GM18508 (cell line): ENCODE measurements at regions not wholly inside any gene's neighbourhood (a gene's known extent, or its start where the extent isn't known, plus 50 kb on each side); places are given as distances from the start of the nearest gene placed in this dataset.
A peak's percentile ranks its signal among the peaks of the same experiment; 100 is the strongest.
"Not testable (repeated sequence)": the region's sequence is repeated elsewhere in the genome, so short reads cannot be mapped to it uniquely, and the experiment has no call there.

Experiments
- ATAC-seq: cut with Tn5 transposase; IDR thresholded peaks from one replicate; pipeline ENCODE4 v1.9.1; 2021; ENCODE audit warnings: moderate number of reproducible peaks; ENCODE audit not compliant: insufficient read depth, unreplicated experiment

DNA sequence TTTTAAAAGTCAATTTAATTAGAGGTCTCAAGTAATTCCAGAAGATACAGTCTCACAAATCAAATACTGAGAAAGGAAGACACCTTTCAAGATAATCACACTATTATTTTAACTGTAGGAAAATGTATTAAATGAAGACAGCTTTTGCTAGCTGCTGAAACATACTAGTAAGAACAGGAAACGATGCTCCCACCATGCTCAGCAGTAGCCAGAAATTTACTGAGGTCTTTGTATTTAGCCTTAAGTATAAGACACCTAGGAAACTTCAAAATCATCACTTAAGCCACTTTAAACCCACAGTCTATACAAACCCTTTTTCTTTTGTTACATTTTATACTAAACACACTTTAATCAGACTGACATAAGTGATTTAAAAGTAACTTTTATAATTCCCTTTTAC lies 72.7 kb upstream of the NPIPB12 start:
- not testable (repeated sequence) for ATAC-seq

DNA sequence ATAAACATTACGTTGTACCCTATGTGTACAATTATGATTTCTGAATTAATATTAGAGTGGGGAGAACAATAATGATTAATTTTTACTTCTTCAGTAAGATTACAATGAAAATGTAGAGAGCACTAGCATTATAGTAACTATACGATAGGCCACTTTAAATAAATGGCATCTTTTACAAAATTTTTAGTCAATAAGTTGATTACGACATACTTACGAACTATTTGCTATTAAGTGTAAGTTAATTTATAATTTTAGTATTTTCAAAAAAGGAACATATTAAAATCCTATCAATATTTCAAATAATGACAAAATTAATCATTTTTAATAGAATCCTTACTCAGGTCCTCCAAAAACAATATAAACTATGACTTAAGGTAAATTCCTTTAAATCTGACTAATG lies 75.6 kb upstream of the NPIPB12 start:
- not testable (repeated sequence) for ATAC-seq

DNA sequence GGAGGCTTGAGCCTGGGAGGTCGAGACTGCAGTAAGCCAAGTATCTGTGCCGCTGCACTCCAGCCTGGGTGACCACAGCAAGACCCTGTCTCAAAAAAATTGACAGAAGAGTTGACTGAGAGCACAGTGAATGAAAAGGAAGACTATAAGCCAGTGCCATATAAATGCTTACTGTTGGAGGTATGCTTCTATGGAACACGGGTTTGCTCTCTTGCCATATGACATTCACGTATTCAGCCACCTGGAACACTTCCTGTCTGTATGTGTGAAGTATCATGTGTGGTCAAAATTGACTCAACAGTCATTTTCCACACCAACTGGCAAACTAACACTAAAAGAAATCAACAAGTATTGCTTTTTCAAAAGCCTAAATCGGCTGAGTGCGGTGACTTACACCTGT lies 71.1 kb upstream of the SPN start:
- not testable (repeated sequence) for ATAC-seq

DNA sequence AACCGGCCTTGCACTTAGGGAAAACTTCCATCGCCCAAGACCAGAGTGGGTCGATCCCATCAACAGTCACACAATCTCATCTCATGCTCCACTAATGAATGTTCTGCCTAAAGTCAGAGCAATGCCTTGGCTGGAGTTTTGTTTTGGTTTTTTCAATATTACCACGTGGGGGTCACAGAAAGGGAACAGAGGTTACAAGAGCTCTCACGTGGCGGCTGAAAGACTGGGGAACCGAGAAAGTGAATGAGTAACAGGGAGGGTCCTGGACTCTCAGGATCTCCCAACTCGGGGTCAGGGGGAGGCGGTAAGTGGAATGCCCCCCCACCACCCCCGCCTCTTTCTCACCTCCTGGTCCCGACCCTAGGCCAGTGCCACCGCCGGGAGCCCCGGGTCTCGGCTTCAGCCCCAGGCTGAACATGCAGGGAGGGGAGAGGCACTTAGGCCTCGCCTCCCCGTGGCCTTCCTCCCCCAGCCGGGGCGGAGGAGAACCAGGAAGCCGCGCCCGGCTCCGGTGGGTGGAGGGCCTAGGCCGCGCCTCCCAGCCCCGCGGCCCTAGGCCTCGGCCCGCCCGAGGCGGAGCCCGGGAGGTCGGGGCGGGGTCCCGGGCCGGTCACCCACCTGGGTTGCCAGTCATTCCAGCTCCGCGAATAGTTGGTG lies 68.7 kb upstream of the SPN start:
- not testable (repeated sequence) for ATAC-seq

DNA sequence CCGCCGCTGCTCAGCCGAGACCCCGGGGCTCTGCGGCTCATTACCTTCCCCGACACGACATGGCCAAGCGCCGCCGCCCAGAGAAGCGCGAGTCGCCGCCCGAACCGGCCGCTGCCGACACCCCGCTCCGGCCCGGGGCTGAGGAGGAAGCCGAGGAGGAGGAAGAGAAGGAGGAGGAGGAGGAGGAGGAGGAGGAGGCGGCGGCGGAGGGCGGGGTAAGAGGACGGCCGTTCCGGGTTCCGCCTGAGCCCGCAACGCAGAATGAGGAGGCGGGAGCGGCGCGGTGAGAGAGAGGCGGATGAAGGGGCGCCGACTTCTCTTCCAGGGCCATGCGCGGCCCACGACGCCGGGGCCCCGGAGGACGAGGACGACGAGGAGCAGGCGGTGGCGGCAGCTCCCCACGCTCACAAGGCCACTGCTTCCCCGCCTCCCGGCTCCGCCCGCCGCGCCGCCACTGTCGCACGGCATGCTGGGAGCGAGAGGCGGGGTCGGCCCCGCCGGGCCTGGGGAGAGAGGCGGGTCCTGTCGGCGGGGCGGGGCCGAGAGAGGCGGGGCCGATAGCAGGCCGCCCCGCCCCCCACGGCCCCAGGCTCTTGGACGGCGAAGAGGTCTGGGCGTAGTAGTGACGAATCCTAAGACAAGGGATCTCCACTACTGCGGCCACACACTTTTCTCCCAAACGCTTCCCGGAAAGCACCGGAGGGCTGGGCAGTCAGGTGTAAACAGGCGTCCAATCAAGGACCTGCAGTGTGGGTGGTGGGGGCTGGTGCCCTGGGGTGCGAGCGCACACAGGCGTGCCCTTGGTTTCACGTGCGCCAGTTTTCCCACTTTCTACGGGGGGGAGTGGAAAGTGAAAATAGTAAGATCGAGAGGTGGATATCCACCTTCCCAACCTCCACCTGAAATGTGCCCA lies 67.9 kb upstream of the SPN start:
- not testable (repeated sequence) for ATAC-seq

DNA sequence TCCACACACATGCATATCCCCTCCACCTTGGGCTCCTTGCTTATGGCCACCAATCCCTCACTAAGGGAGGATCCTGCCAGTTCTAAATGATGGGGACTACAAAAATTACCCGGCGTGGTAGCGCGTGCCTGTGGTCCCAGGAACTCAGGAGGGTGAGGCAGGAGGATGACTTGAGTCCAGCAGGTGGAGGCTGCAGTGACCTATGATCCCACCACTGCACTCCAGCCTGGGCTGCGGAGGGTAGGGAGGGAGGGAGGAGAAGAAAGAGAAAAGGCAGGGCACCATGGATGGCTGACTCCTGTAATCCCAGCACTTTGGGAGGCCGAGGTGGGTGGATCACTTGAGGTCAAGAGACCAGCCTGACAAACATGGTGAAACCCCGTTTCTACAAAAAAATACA lies 66.0 kb upstream of the SPN start:
- ATAC-seq: not testable (repeated sequence)

DNA sequence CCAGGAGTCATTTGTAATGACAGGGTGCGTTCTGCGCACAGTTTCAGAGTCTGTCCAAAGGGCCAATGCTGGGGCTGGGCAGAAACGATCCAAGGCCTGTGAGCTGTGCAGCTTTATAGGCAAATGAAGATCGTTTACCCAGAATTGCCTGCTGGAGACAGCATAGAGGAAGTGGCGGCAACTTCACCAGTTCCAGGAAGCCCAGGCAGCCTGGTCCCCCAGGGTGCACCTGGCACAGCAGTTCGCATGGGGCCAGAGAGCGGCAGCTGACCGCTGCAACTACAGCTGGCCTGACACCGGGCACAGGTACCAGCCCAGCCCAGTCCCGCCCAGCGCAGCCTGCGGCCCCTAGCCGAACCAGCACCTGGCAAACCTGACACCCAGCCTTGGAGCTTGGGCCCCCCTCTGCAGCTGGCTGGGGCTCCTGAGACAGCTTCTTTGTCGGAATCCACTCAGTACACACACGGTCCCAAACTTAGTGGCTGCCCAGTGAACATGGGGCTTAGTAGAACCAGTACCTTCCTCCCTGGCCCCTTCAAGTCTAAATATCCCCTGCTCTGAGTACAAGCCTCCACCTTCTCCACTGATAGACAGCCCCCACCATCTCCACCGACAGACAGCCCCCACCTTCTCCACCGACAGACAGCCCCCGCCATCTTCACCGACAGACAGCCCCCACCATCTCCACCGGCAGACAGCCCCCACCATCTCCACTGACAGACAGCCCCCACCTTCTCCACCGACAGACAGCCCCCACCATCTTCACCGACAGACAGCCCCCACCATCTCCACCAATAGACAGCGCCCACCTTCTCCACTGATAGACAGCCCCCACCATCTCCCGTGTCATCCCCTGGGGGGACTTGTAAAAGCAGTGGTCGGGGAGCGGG lies 62.7 kb upstream of the SPN start:
- not testable (repeated sequence) for ATAC-seq

DNA sequence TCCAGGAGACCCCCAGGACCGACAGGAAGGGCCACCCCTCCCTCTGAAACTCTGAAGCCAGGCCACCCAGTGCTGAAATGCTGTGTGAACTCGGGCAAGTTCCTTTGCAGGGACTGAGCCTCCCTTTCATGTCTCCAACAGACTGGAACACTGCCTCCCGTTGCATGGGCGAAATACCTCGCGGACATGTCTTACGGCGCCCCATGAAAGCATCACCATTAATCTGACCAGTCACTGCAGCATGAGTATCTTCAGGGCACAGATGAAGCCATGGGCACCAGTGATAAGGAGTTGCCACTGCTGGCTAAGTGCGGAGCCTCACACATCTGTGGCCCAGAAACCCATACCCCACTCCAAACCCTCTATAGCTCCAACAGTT lies 60.8 kb upstream of the SPN start:
- ATAC-seq: not testable (repeated sequence)

DNA sequence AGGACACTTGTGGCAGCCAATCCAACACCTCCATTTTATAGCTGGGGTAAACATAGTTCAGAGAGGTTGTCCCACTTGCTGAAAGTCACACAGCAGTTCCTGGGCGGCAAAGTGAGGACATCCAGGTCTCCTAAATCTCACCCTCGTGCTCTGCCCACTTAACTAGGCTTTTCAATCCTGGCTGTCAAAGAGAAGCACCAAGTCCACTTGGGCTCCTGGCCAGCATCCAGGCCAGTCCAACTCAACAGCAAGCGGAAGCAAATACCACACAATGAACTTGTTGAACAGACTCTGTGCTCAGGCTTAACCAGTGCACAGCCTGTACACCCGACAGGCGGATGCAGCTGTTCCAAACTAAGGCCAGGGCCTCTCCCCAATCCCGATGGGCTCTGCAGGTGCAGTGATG lies 60.4 kb upstream of the SPN start:
- ATAC-seq: not testable (repeated sequence)

DNA sequence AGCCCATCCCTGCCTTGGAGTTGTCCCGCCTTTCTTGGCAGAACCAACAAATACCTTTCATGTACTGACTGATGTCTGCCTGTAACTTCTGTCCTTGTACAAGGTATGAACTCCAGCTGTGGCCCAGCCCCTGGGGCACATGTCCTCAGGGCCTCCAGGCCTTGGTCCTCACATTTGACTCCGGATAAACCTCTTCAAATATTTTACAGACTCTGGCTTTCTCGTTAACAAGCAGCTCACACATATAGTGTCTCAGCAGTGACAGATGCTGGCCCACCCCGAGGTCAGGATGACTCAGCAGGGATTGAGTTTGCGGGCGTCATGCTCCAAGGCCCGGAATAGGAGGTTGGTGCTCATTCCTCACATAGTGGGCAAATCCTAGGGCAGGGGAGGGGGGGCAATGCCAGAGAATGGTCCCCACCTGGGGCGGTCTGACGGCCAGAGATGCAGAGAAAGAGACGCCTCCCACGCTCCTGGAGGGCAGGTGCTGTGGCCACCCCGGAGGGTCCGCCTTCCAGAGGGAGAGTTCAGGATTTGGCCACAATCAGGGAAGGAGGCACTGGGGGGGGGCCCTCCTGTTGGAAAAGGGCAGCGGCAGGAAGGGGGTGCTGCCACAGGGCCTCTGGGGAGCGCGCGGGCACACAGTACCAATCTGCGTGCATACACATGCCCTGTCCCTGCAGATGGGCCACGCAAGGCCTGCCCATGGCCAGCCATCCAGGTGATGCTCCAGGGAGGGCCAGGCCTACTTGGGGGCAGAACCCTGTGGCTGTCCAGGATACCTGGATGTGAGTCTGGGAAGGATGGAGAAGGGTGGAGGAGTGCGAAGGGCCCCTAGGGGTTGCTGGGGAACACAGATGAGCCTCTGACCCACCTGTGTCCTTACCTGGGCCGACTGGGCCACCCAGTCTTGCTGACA lies 58.2 kb upstream of the SPN start:
- ATAC-seq: not testable (repeated sequence)

DNA sequence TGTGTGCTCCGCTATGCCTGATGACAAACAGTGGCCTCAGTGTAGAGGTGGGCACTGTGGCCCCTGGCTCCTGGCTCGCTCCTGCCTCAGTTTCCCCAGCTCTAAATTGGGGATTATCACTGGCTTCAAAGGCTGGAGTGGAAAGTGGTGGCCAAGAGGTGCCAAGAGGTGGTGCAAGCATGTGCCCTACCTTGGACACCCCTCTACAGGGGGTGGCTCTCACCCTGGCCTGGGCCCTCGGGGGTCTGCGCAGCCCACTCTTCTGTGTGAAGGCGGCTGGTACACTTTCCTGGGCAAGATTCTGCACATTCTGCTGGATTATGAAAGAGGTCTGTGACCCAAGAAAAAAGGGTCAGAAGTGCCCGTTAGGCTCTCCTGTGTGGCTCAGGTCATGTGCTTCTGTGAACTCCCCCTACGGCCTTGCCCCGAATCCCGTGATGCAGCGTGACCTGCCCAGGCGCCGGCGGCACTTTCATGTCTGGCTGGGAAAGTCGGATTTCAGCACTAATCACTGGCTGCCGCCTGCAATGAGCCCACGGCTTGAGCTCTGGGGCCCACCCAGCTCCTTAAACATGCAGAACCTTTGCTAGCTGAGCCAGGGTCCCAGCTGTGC lies 57.3 kb upstream of the SPN start:
- ATAC-seq: not testable (repeated sequence)

DNA sequence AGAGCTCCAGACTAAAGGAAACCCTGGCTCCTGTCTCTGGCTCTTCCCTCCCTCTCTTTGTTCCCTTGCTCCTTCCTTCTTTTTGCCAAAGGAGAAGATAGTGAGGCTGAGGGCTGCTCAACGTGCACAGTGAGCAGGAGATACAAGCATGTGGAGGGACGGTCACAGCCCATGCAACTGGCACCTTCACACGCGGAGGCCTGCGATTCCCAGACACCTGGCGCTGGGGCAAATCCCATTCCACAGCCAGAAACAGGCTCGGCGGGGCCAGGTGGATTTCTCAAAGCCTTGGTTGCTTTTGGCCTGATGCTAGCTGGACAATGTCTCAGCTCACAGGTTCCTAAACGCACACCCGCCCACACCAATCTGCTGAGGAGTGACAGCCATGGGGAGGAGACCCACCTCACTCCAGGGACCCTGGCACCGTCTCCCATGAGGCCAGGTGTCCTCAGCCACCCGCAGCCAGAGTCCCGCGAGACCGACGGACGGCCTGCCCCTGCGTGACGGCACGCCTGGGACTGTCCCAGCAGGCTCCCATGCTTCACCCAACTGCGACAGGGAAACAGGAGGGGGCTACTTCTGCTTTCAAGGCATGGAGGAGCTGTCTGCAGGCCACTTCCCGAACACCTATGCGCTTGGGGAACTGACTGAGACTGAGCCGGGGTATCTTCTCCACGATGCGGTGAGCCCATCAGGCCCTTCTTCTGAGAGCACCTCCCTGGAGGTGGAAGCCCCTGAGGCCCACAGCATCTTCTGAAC lies 56.2 kb upstream of the SPN start:
- ATAC-seq: not testable (repeated sequence)

DNA sequence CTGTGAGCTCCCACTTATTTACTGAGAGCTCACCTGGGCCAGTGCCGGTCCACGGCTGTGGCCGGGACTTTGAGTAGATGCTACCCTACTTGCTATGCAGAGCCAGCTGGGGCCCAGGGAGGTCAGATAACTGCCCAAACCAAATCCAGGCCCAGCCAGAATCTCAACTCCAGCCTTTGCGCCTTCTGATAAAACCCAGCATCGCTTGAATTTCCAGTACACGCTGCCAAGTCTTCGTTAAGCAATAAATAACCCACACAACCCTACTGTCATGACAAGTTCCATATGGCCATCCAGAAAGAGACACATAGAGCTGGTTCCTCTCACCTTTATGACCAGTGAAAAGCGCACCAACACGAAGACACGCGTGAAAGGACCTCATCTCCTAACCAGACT lies 55.6 kb upstream of the SPN start:
- ATAC-seq: not testable (repeated sequence)

DNA sequence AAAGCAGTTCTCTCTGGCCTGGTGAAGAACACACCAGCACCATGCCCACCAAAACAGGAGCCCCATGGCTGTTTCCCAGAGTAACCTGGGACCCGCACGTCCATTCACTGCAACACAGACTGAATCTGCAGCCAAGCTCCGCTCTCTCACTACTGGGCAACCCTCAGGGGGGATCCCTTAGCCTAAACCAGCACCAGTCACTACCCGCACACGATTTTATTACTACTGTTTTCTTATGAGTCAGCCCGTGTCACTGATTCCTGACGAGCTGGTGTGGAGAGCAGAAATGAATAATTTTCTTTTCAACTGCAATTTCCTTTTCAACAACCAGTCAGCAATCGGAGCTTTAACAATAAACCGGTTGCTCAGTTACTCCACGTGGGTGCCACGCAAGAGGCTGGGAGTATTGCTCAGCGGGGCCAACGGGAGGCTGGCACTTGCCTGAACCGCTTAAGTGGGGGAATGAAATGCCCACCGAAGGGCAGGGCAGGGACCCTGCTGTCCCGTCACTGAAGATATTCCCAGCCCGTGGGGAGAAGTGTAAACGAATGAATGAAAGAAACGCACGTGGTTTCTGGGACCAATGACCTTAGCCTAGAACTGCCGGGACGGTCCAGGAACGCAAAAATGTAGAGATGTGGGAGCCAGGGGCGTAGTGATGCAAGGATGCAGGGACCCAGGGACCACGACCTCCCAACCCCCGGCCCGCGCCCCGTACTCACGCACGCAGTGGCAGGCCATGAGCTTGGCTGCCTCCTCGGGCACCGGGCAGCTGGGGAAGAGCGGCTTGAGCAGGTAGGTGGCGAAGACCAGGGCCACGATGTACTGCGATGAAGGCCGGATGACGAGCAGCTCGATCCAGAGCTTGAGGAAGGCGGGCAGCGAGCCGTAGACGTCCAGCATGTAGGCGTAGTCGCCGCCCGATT lies 50.4 kb upstream of the SPN start:
- ATAC-seq: peak; percentile 38
